Smooth muscle cell (in vitro differentiated cells): ENCODE measurements at regions not wholly inside any gene's neighbourhood (a gene's known extent, or its start where the extent isn't known, plus 50 kb on each side); places are given as distances from the start of the nearest gene placed in this dataset.

ENCODE experiments used
- DNase-seq: peaks from one replicate; lab custom pipeline; 2025; ENCODE audit not compliant: unreplicated experiment; lab: John Stamatoyannopoulos, UW
- H2AFZ ChIP-seq: fragments of 200-600 bp; sonication (generic); 2 replicates; pipeline ENCODE4 v1.6.0; 2016; ENCODE audit warnings: antibody characterized with exemption, low read depth, mild to moderate bottlenecking
- H3F3A ChIP-seq: fragments of 200-600 bp; sonication (generic); 2 replicates; pipeline ENCODE4 v1.6.0; 2017; ENCODE audit warnings: antibody characterized with exemption, low read depth
- H3K27ac ChIP-seq: fragments of 200-600 bp; sonication (generic); 2 replicates; pipeline ENCODE4 v1.5.1; 2016; ENCODE audit warnings: low read depth, mild to moderate bottlenecking
- H3K27me3 ChIP-seq: fragments of 200-600 bp; sonication (generic); 2 replicates; pipeline ENCODE4 v1.6.1; 2016; ENCODE audit warnings: low read depth, mild to moderate bottlenecking
- H3K36me3 ChIP-seq: fragments of 200-600 bp; sonication (generic); 2 replicates; pipeline ENCODE4 v1.5.1; 2016; ENCODE audit warnings: low read depth
- H3K4me1 ChIP-seq: fragments of 200-600 bp; sonication (generic); 2 replicates; pipeline ENCODE4 v1.5.1; 2016; ENCODE audit warnings: low read depth
- H3K4me2 ChIP-seq: fragments of 200-600 bp; sonication (generic); 2 replicates; pipeline ENCODE4 v1.6.0; 2016; ENCODE audit warnings: mild to moderate bottlenecking
- H3K4me3 ChIP-seq: fragments of 200-600 bp; sonication (generic); 2 replicates; pipeline ENCODE4 v1.5.1; 2016; ENCODE audit warnings: mild to moderate bottlenecking
- H3K79me2 ChIP-seq: fragments of 200-600 bp; sonication (generic); 2 replicates; pipeline ENCODE4 v1.6.0; 2016; ENCODE audit warnings: low read depth, mild to moderate bottlenecking
- H3K9ac ChIP-seq: fragments of 200-600 bp; sonication (generic); 2 replicates; pipeline ENCODE4 v1.6.0; 2016; ENCODE audit warnings: low read depth
- H3K9me3 ChIP-seq: fragments of 200-600 bp; sonication (generic); replicated peaks from 2 replicates; pipeline ENCODE4 v1.5.1; 2016; ENCODE audit warnings: low read depth
- H4K20me1 ChIP-seq: fragments of 200-600 bp; sonication (generic); 2 replicates; pipeline ENCODE4 v1.6.0; 2016; ENCODE audit warnings: low read depth
- CTCF ChIP-seq: fragments of 200-600 bp; sonication (generic); IDR thresholded peaks from 2 replicates; pipeline ENCODE4 v1.5.1; 2017; ENCODE audit warnings: borderline replicate concordance, mild to moderate bottlenecking, antibody characterized with exemption; ENCODE audit not compliant: insufficient read depth, poor library complexity, severe bottlenecking
- WGBS: methylation state at CpG from one replicate; pipeline ENCODE4 v1.1.7; 2016; ENCODE audit warnings: low lambda C conversion rate; 5-methylcytosine and 5-hydroxymethylcytosine counted together

GRCh38 chr3:28134792-28135375 lies 106.5 kb upstream of the CMC1 start:
- Histone ChIP-seq H3K9ac (no peak overlapping the region), H3K9me3 (no peaks in the 10 kb centered on the region), H3K27ac (no peak overlapping the region), H3K36me3 (no peaks in the 10 kb centered on the region), H3F3A (no peaks in the 10 kb centered on the region), H2AFZ (no peak overlapping the region), H3K27me3 (peaks cover 3% of the 10 kb centered on the region), H3K79me2 (no peaks in the 10 kb centered on the region), H4K20me1 (no peaks in the 10 kb centered on the region), H3K4me1 (no peaks in the 10 kb centered on the region), H3K4me3 (no peak overlapping the region), H3K4me2 (no peak overlapping the region)
- DNase-seq = no peak
- TF ChIP-seq CTCF = no peak
- 84% methylated on average over 3 of the region's 3 CpGs for WGBS

GRCh38 chr3:28136607-28137216 lies 104.7 kb upstream of the CMC1 start:
- H3K9me3 ChIP-seq = no peaks in the 10 kb centered on the region
- H3K4me2 ChIP-seq = no peak overlapping the region
- H3K27ac ChIP-seq = no peak overlapping the region
- H3K9ac ChIP-seq = no peak overlapping the region
- no peak for DNase-seq
- H3K27me3 ChIP-seq = peaks cover 3% of the 10 kb centered on the region
- no peak overlapping the region for H2AFZ ChIP-seq
- H3F3A ChIP-seq = no peaks in the 10 kb centered on the region
- no peaks in the 10 kb centered on the region for H4K20me1 ChIP-seq
- no peaks in the 10 kb centered on the region for H3K79me2 ChIP-seq
- 90% methylated on average over 2 of the region's 2 CpGs for WGBS
- TF ChIP-seq CTCF = no peak
- H3K4me1 ChIP-seq = no peaks in the 10 kb centered on the region
- H3K36me3 ChIP-seq = no peaks in the 10 kb centered on the region
- H3K4me3 ChIP-seq = no peak overlapping the region

GRCh38 chr3:28138043-28138610 lies 103.3 kb upstream of the CMC1 start:
- Histone ChIP-seq H3K4me1 (no peaks in the 10 kb centered on the region), H3K27ac (no peak overlapping the region), H3K79me2 (no peaks in the 10 kb centered on the region), H2AFZ (no peak overlapping the region), H3K36me3 (no peaks in the 10 kb centered on the region), H4K20me1 (no peaks in the 10 kb centered on the region), H3K9me3 (no peaks in the 10 kb centered on the region), H3K27me3 (peaks cover 3% of the 10 kb centered on the region), H3K4me3 (no peak overlapping the region), H3F3A (no peaks in the 10 kb centered on the region), H3K9ac (no peak overlapping the region), H3K4me2 (no peak overlapping the region)
- TF ChIP-seq CTCF = no peak
- 70% methylated on average over 6 of the region's 6 CpGs for WGBS
- DNase-seq = no peak
